Duodenal mucosa (tissue), 2 donors: ENCODE measurements at regions not wholly inside any gene's neighbourhood (a gene's known extent, or its start where the extent isn't known, plus 50 kb on each side); places are given as distances from the start of the nearest gene placed in this dataset.

Experiments used
- H3K27ac ChIP-seq: one replicate; pipeline ENCODE4 v1.7.0; 2013; ENCODE audit warnings: low read depth, low read length
- H3K27me3 ChIP-seq, 2 donors: one replicate each; pipeline ENCODE4 v1.7.0; 2013; ENCODE audit warnings: low read length in 2 of 2, control low read depth in 1 of 2; ENCODE audit not compliant: insufficient read depth in 2 of 2, control insufficient read depth in 1 of 2
- H3K36me3 ChIP-seq, 2 donors: one replicate each; pipeline ENCODE4 v1.7.0; 2013; ENCODE audit warnings: low read length in 2 of 2, control low read depth in 1 of 2; ENCODE audit not compliant: insufficient read depth in 2 of 2, control insufficient read depth in 1 of 2
- H3K4me1 ChIP-seq, 2 donors: one replicate each; pipeline ENCODE4 v1.7.0; 2013; ENCODE audit warnings: low read length in 2 of 2, control low read depth in 1 of 2; ENCODE audit not compliant: insufficient read depth in 2 of 2, control insufficient read depth in 1 of 2
- H3K4me3 ChIP-seq, 2 donors: one replicate each; pipeline ENCODE4 v1.7.0; 2013; ENCODE audit warnings: low read length in 2 of 2, low read depth in 1 of 2
- H3K9ac ChIP-seq, 2 donors: one replicate each; pipeline ENCODE4 v1.7.0; 2013; ENCODE audit warnings: low read length in 2 of 2, low read depth in 1 of 2
- H3K9me3 ChIP-seq, 2 donors: one replicate each; pipeline ENCODE4 v1.7.0; 2013; ENCODE audit warnings: low read length in 2 of 2, control low read depth in 1 of 2; ENCODE audit not compliant: control insufficient read depth in 1 of 2

GRCh38 chr14:44135972-44136371 is 371.1 kb downstream of the FSCB start:
- no peak overlapping the region for H3K9ac ChIP-seq
- H3K4me1 ChIP-seq, result no peaks in the 10 kb centered on the region
- H3K9me3 ChIP-seq, result peaks cover 0 to 2% of the 10 kb centered on the region in 2 donors
- H3K36me3 ChIP-seq, result no peaks in the 10 kb centered on the region
- H3K4me3 ChIP-seq, result no peak overlapping the region
- no peaks in the 10 kb centered on the region for H3K27me3 ChIP-seq
- no peak overlapping the region for H3K27ac ChIP-seq

DNA sequence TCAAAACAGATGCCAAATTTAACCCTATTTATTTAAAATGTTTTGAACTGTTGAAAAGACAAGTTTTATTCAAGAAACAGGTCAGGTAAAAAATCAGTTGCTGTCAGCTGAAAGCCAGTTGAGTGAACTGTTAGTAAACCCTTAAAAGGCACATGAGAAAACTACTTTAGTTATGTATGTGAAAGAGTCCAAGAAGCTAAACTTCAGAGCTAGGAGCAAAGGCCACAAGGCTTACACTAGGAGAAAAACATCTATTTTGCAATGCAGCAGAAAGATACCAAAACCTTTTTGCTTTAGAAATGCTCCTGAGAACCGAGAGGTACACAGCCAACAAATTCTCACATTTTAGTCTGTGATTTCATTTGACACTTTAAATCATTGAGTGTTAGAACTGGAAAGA is 375.2 kb downstream of the FSCB start:
- Histone ChIP-seq H3K27me3 (no peaks in the 10 kb centered on the region), H3K4me1 (no peaks in the 10 kb centered on the region), H3K4me3 (no peak overlapping the region), H3K9me3 (peaks cover 0 to 2% of the 10 kb centered on the region in 2 donors), H3K27ac (no peak overlapping the region), H3K9ac (no peak overlapping the region), H3K36me3 (no peaks in the 10 kb centered on the region)

DNA sequence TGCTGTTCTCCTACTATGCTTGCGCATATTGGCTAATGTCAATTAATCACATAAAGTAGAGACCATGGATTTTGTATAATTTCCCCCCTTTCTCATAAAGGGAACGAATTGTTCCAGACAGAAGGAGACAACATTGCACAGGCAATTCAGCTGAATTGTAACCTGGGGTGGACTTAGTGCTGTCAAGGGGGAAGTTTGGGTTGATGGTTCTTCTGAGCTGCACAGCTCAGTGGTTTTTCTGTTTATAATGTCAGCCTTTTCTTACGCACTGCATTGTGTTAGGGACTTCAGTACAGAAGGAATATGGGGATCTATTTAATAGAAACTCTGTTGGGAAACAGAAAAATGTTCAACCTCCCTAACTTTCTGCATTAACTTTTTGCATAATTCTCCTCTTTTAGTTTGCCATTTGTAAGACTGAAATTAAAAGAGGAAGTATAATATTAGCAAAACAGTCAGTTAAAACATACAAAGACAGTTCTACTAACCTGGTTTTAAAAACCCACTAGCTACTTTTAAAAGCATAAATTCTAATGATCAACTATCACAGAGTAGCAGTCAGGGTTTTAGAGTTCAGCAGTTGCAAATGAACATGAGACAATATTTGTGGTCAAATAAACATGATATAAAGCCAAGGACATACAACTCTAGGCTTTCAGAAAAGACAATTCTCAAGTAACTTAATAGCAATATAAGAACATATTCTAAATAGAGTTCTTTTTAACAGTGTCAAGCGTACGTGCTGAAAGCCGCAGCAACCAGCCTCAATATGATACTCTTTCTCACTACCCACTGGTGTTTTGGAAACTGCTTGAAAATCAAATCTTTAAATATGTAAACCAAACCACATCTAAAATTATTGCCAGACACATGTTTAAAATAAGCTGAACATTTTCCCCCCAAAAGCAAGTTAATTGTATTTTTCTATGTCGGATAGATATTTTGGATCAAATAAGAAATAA is 393.0 kb downstream of the FSCB start:
- H3K4me3 ChIP-seq, result no peak overlapping the region
- no peak overlapping the region for H3K9ac ChIP-seq
- H3K9me3 ChIP-seq, result peaks cover 0 to 10% of the 10 kb centered on the region in 2 donors
- H3K36me3 ChIP-seq, result no peaks in the 10 kb centered on the region
- H3K27me3 ChIP-seq, result no peaks in the 10 kb centered on the region
- H3K4me1 ChIP-seq, result no peaks in the 10 kb centered on the region
- no peak overlapping the region for H3K27ac ChIP-seq

DNA sequence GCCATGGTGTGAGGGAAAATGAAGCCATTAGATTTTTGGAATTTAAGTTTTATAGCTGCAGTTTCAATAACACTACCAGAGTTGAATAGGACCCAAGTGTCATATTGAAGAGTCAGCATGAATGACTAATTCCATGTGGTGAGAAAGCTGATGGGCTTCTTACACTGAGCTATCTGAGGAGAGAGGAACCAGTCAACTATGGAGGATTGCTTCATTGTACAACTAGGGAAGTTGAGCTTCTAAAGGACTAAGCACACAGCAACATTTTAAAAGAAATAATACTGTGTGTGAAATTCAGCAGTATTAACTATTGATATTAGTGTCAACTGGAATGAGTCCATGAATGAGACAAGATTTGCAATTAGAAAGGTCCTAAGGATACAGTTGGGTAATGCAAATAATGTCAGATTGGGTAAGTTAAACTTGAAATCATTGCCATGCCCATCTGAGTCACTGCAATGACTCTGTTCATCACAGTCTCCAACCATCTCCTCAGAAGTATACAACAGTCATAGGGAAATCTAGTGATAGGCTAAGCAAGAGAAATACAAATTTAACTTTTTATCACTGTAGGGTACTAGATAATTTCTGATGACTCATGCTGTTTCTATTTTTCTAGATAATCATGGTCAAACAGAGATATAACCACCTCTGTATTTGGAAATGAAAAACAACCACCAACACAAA is 394.2 kb downstream of the FSCB start:
- no peaks in the 10 kb centered on the region for H3K27me3 ChIP-seq
- H3K4me3 ChIP-seq, result no peak overlapping the region
- no peak overlapping the region for H3K27ac ChIP-seq
- no peaks in the 10 kb centered on the region for H3K4me1 ChIP-seq
- no peaks in the 10 kb centered on the region for H3K36me3 ChIP-seq
- H3K9ac ChIP-seq, result no peak overlapping the region
- peaks cover 0 to 14% of the 10 kb centered on the region in 2 donors for H3K9me3 ChIP-seq

GRCh38 chr14:44109036-44109435 is 398.0 kb downstream of the FSCB start:
- Histone ChIP-seq H3K4me1 (no peaks in the 10 kb centered on the region), H3K27me3 (no peaks in the 10 kb centered on the region), H3K9ac (no peak overlapping the region), H3K4me3 (no peak overlapping the region), H3K27ac (no peak overlapping the region), H3K36me3 (no peaks in the 10 kb centered on the region), H3K9me3 (peaks cover 6 to 20% of the 10 kb centered on the region in 2 donors)

DNA sequence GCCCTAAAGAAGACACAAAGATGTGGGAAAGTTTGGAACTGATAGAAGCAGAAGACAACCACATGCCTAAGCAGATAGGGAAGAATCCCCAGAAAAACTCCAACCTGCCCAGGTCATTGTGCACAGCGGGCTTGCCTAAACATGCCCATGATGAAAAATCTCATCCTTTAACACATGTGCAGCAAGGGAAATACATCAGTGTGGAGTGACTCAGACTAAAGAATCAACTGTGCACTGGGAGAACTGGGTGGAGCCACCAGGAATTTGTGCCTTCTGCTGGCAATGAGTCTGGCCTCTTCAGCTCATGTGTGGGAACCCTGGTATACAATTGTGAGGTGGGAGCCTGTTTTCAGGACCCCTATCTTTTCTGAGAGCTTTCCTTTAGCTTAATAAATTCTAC is 398.5 kb downstream of the FSCB start:
- no peaks in the 10 kb centered on the region for H3K27me3 ChIP-seq
- H3K36me3 ChIP-seq, result no peaks in the 10 kb centered on the region
- H3K9me3 ChIP-seq, result peaks cover 6 to 19% of the 10 kb centered on the region in 2 donors
- no peak overlapping the region for H3K4me3 ChIP-seq
- H3K27ac ChIP-seq, result no peak overlapping the region
- no peaks in the 10 kb centered on the region for H3K4me1 ChIP-seq
- no peak overlapping the region for H3K9ac ChIP-seq

DNA sequence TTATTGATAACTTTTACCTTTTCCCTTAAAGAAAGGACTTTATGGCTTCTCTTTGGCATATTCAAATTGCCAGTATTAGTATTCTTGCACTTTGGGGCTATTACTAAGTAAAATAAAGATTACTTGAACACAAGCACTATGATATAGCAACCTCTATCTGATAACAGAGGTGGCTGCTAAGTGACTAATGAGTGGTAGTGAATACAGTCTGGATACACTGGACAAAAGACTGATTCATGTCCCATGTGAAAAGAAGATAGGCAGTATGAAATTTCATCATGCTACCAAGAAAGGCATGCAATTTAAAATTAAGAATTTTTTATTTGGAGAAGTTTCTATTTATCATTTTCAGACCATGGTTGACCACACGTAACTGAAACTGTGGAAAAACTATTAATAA is 399.9 kb downstream of the FSCB start:
- Histone ChIP-seq H3K4me3 (no peak overlapping the region), H3K9me3 (peaks cover 6 to 18% of the 10 kb centered on the region in 2 donors), H3K36me3 (no peaks in the 10 kb centered on the region), H3K4me1 (no peaks in the 10 kb centered on the region), H3K27ac (no peak overlapping the region), H3K9ac (no peak overlapping the region), H3K27me3 (no peaks in the 10 kb centered on the region)

GRCh38 chr14:44099743-44100488 is 407.2 kb downstream of the FSCB start:
- Histone ChIP-seq H3K9me3 (peaks cover 6 to 8% of the 10 kb centered on the region in 2 donors), H3K4me1 (no peaks in the 10 kb centered on the region), H3K4me3 (no peak overlapping the region), H3K9ac (no peak overlapping the region), H3K27me3 (no peaks in the 10 kb centered on the region), H3K27ac (no peak overlapping the region), H3K36me3 (no peaks in the 10 kb centered on the region)

DNA sequence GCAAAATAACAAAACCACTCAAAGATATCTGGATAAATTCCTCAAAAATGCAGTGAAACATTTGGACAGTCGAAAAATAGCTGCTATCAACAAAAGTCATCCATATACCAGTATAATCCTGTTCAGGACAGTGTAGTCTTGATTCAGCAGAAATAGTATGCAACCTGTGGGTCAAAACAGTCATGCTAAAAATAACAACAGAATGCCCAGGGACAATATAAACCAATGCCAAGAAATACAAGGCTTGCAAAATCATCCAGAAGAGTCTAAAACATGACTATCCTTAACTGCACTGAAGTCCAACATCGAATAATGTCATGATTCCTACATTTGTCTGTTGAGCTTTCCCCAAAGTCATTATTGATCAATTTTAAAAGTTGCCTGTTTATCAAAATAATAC is 425.9 kb downstream of the FSCB start:
- H3K4me3 ChIP-seq, result no peak overlapping the region
- H3K4me1 ChIP-seq, result no peaks in the 10 kb centered on the region
- H3K9me3 ChIP-seq, result peaks cover 0 to 5% of the 10 kb centered on the region in 2 donors
- H3K9ac ChIP-seq, result no peak overlapping the region
- no peaks in the 10 kb centered on the region for H3K27me3 ChIP-seq
- no peaks in the 10 kb centered on the region for H3K36me3 ChIP-seq
- no peak overlapping the region for H3K27ac ChIP-seq

GRCh38 chr14:44070046-44070445 is 437.0 kb downstream of the FSCB start:
- H3K4me3 ChIP-seq, result no peak overlapping the region
- H3K27me3 ChIP-seq, result no peaks in the 10 kb centered on the region
- no peak overlapping the region for H3K27ac ChIP-seq
- no peaks in the 10 kb centered on the region for H3K36me3 ChIP-seq
- H3K4me1 ChIP-seq, result no peaks in the 10 kb centered on the region
- H3K9ac ChIP-seq, result no peak overlapping the region
- no peaks in the 10 kb centered on the region for H3K9me3 ChIP-seq
